ENCODE measurements at regions not wholly inside any gene's neighbourhood (a gene's known extent, or its start where the extent isn't known, plus 50 kb on each side); places are given as distances from the start of the nearest gene placed in this dataset.

DNA sequence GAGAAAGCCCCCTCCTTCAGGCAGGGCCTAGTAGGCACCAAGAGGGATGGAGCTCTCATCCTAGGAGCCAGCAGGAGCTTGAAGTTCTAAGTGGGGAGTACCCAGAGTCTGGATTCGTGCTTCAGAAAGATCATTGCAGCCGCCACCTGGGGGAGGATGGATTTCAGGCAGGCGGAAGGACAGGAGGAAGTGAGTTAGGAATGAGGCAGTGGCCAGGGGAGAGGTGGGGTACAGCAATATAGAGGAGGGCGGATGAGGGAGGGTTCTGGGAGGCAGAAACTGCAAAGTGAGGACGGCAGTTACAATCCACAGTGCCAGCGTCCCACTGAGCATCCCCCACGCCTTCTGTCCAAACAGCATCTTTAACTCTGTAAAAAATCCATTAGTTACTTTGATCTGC, 65.2 kb upstream of the LINGO1 start:
- Histone ChIP-seq H4K20me1 (ENCODE audit: low read depth) (peaks cover 13% of the 10 kb centered on the region), H3K9me3 (ENCODE audit: low read depth) (no peaks in the 10 kb centered on the region), H3K79me2 (ENCODE audit: low read depth) (no peaks in the 10 kb centered on the region), H3K4me1 (no peaks in the 10 kb centered on the region), H3K9ac (no peak overlapping the region), H3K27me3 (no peaks in the 10 kb centered on the region), H3K36me3 (no peaks in the 10 kb centered on the region), H3K27ac (no peak overlapping the region), H3F3A (ENCODE audit: low read depth) (peaks cover 2% of the 10 kb centered on the region), H2AFZ (replicated peaks) (no peak overlapping the region), H3K4me2 (no peak overlapping the region), H3K4me3 (no peak overlapping the region)
- Mint-ChIP-seq H3K27me3 (ENCODE audit: insufficient read depth, low read depth) (peaks cover 15% of the 10 kb centered on the region), H3K36me3 (no peaks in the 10 kb centered on the region), H3K27ac (peak overlapping the region; percentile 67), H3K4me1 (peaks cover 2% of the 10 kb centered on the region), H3K9me3 (no peaks in the 10 kb centered on the region), H3K4me3 (no peak overlapping the region)
- no peak for DNase-seq (ENCODE audit: low spot score)
- TF ChIP-seq EZH2 (IDR thresholded peaks at IDR 0.05), result no peak
- no peak for TF ChIP-seq CTCF (IDR thresholded peaks at IDR 0.05)
- no peak for TF ChIP-seq EZH2phosphoT487 (IDR thresholded peaks at IDR 0.05)

GRCh38 chr15:77696871-77697270, 64.2 kb upstream of the LINGO1 start:
- Histone ChIP-seq H3K9ac (no peak overlapping the region), H3K4me2 (no peak overlapping the region), H3K4me3 (no peak overlapping the region), H3K36me3 (no peaks in the 10 kb centered on the region), H3K27ac (no peak overlapping the region), H4K20me1 (ENCODE audit: low read depth) (peaks cover 7% of the 10 kb centered on the region), H3F3A (ENCODE audit: low read depth) (no peaks in the 10 kb centered on the region), H2AFZ (replicated peaks) (no peak overlapping the region), H3K9me3 (ENCODE audit: low read depth) (no peaks in the 10 kb centered on the region), H3K4me1 (no peaks in the 10 kb centered on the region), H3K79me2 (ENCODE audit: low read depth) (no peaks in the 10 kb centered on the region), H3K27me3 (no peaks in the 10 kb centered on the region)
- peak overlapping the region; percentile 30 for H3K27ac Mint-ChIP-seq
- no peaks in the 10 kb centered on the region for H3K36me3 Mint-ChIP-seq
- peaks cover 5% of the 10 kb centered on the region for H3K4me1 Mint-ChIP-seq
- H3K4me3 Mint-ChIP-seq, result no peak overlapping the region
- H3K9me3 Mint-ChIP-seq, result no peaks in the 10 kb centered on the region
- DNase-seq (ENCODE audit: low spot score), result no peak
- TF ChIP-seq EZH2phosphoT487 (IDR thresholded peaks at IDR 0.05) (no peak), CTCF (IDR thresholded peaks at IDR 0.05) (no peak), EZH2 (IDR thresholded peaks at IDR 0.05) (no peak)
- peaks cover 13% of the 10 kb centered on the region for H3K27me3 Mint-ChIP-seq (ENCODE audit: insufficient read depth, low read depth)

DNA sequence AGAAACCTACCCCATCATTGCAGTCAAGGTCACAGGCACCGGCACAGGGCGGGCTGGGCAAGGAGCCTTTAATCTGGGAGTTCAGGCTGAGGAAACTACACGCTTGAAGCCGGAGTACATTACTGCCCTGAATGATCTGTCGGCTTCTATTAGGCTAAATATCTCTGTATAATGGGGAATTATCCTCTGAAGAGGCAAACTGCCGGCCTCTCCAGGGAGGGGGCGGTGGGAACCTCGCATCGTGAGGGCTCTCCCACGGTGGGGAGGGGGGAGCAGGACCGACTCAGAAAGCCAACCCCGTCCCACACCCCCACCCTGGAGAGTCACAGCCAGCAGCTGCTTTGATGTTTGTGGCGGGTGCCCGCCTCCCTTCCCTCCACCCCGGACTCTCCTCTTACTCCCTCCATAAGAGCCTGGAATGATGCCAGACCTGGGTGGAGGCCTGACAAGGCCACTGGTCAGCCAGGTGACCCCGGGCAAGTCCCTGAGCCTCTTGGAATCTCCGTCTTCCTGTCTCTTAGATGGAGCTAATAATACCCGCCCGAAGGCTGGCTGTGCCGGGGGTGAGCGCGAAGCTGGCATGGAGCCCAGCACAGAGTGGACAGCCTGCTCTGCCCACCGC, 63.4 kb upstream of the LINGO1 start:
- Histone ChIP-seq H3K36me3 (no peaks in the 10 kb centered on the region), H3K4me1 (no peaks in the 10 kb centered on the region), H2AFZ (replicated peaks) (no peak overlapping the region), H3K4me3 (no peak overlapping the region), H3K9ac (no peak overlapping the region), H3K27ac (no peak overlapping the region), H3K9me3 (ENCODE audit: low read depth) (no peaks in the 10 kb centered on the region), H3K79me2 (ENCODE audit: low read depth) (no peaks in the 10 kb centered on the region), H3K27me3 (no peaks in the 10 kb centered on the region), H3F3A (ENCODE audit: low read depth) (no peaks in the 10 kb centered on the region), H3K4me2 (no peak overlapping the region), H4K20me1 (ENCODE audit: low read depth) (peaks cover 3% of the 10 kb centered on the region)
- no peak overlapping the region for H3K27ac Mint-ChIP-seq
- no peak for TF ChIP-seq CTCF (IDR thresholded peaks at IDR 0.05)
- no peak for TF ChIP-seq EZH2phosphoT487 (IDR thresholded peaks at IDR 0.05)
- no peak for TF ChIP-seq EZH2 (IDR thresholded peaks at IDR 0.05)
- H3K9me3 Mint-ChIP-seq, result no peaks in the 10 kb centered on the region
- H3K4me3 Mint-ChIP-seq, result no peak overlapping the region
- H3K4me1 Mint-ChIP-seq, result peaks cover 5% of the 10 kb centered on the region
- peaks cover 10% of the 10 kb centered on the region for H3K27me3 Mint-ChIP-seq (ENCODE audit: insufficient read depth, low read depth)
- H3K36me3 Mint-ChIP-seq, result no peaks in the 10 kb centered on the region
- DNase-seq (ENCODE audit: low spot score), result no peak

Data from neural progenitor cell (in vitro differentiated cells).